ENCODE measurements at regions not wholly inside any gene's neighbourhood (a gene's known extent, or its start where the extent isn't known, plus 50 kb on each side); places are given as distances from the start of the nearest gene placed in this dataset.
A peak's percentile ranks its signal among the peaks of the same experiment; 100 is the strongest.

GRCh38 chr15:25954398-25954797, 91.3 kb upstream of the ATP10A start:
- ChIA-PET POLR2A (no interaction called here), CTCF (no interaction called here)
- no peak for DNase-seq
- peaks cover 4% of the 10 kb centered on the region for H3K27me3 Mint-ChIP-seq
- peaks cover 7% of the 10 kb centered on the region for H3K9me3 Mint-ChIP-seq
- no peaks in the 10 kb centered on the region for H3K36me3 Mint-ChIP-seq (ENCODE audit: low read depth)
- no peak overlapping the region for H3K4me3 Mint-ChIP-seq
- no peaks in the 10 kb centered on the region for H3K4me1 Mint-ChIP-seq
- no peak overlapping the region for H3K27ac Mint-ChIP-seq

- ChIA-PET POLR2A (no interaction called here), CTCF (no interaction called here)
- Mint-ChIP-seq H3K36me3 (ENCODE audit: low read depth) (no peaks in the 10 kb centered on the region), H3K4me1 (no peaks in the 10 kb centered on the region), H3K4me3 (no peak overlapping the region), H3K27me3 (peaks cover 4% of the 10 kb centered on the region), H3K27ac (no peak overlapping the region), H3K9me3 (peaks cover 7% of the 10 kb centered on the region)
- no peak for DNase-seq
These were observed 86.9 kb upstream of the ATP10A start for GRCh38 chr15:25950014-25950413.

- H3K27ac Mint-ChIP-seq, result no peak overlapping the region
- no peaks in the 10 kb centered on the region for H3K36me3 Mint-ChIP-seq (ENCODE audit: low read depth)
- H3K4me1 Mint-ChIP-seq, result no peaks in the 10 kb centered on the region
- POLR2A ChIA-PET, result no interaction called here
- CTCF ChIA-PET, result interaction anchor here (1.1 kb wide), 1 partner anchor 15 kb away, joined by 4 read pairs; no protein-coding TSS in a partner anchor
- H3K4me3 Mint-ChIP-seq, result no peak overlapping the region
- no peak for DNase-seq
- H3K9me3 Mint-ChIP-seq, result no peaks in the 10 kb centered on the region
- H3K27me3 Mint-ChIP-seq, result no peaks in the 10 kb centered on the region
These were observed 84.5 kb upstream of the ATP10A start for GRCh38 chr15:25947323-25948314.

GRCh38 chr15:25946241-25946805, 83.2 kb upstream of the ATP10A start:
- ChIA-PET CTCF (no interaction called here), POLR2A (no interaction called here)
- H3K27me3 Mint-ChIP-seq, result no peaks in the 10 kb centered on the region
- no peaks in the 10 kb centered on the region for H3K4me1 Mint-ChIP-seq
- H3K36me3 Mint-ChIP-seq (ENCODE audit: low read depth), result no peaks in the 10 kb centered on the region
- H3K9me3 Mint-ChIP-seq, result no peaks in the 10 kb centered on the region
- no peak overlapping the region for H3K4me3 Mint-ChIP-seq
- DNase-seq, result no peak
- H3K27ac Mint-ChIP-seq, result no peak overlapping the region

GRCh38 chr15:25944386-25944785, 81.3 kb upstream of the ATP10A start:
- H3K27ac Mint-ChIP-seq, result no peak overlapping the region
- POLR2A ChIA-PET, result no interaction called here
- H3K9me3 Mint-ChIP-seq, result no peaks in the 10 kb centered on the region
- H3K27me3 Mint-ChIP-seq, result no peaks in the 10 kb centered on the region
- no peak for DNase-seq
- CTCF ChIA-PET, result interaction anchor here (1.3 kb wide), 2 partner anchors 11 to 13 kb away, joined by 3 to 4 read pairs; no protein-coding TSS in a partner anchor
- no peaks in the 10 kb centered on the region for H3K36me3 Mint-ChIP-seq (ENCODE audit: low read depth)
- no peaks in the 10 kb centered on the region for H3K4me1 Mint-ChIP-seq
- H3K4me3 Mint-ChIP-seq, result no peak overlapping the region

- no peak overlapping the region for H3K27ac Mint-ChIP-seq
- no peaks in the 10 kb centered on the region for H3K4me1 Mint-ChIP-seq
- H3K27me3 Mint-ChIP-seq, result no peaks in the 10 kb centered on the region
- H3K4me3 Mint-ChIP-seq, result no peak overlapping the region
- no peak for DNase-seq
- H3K9me3 Mint-ChIP-seq, result no peaks in the 10 kb centered on the region
- CTCF ChIA-PET, result interaction anchor here (1.0 to 1.3 kb wide), 2 partner anchors 11 to 12 kb away, joined by 3 read pairs; no protein-coding TSS in a partner anchor
- POLR2A ChIA-PET, result no interaction called here
- no peaks in the 10 kb centered on the region for H3K36me3 Mint-ChIP-seq (ENCODE audit: low read depth)
These were observed 80.7 kb upstream of the ATP10A start for GRCh38 chr15:25943831-25944230.

GRCh38 chr15:25939122-25939521, 76.0 kb upstream of the ATP10A start:
- Mint-ChIP-seq H3K4me1 (no peaks in the 10 kb centered on the region), H3K27ac (no peak overlapping the region), H3K4me3 (no peak overlapping the region), H3K36me3 (ENCODE audit: low read depth) (no peaks in the 10 kb centered on the region), H3K9me3 (no peaks in the 10 kb centered on the region), H3K27me3 (no peaks in the 10 kb centered on the region)
- CTCF ChIA-PET, result no interaction called here
- POLR2A ChIA-PET, result no interaction called here
- DNase-seq, result no peak

- CTCF ChIA-PET, result no interaction called here
- no peaks in the 10 kb centered on the region for H3K36me3 Mint-ChIP-seq (ENCODE audit: low read depth)
- no peak overlapping the region for H3K4me3 Mint-ChIP-seq
- H3K27ac Mint-ChIP-seq, result no peak overlapping the region
- POLR2A ChIA-PET, result no interaction called here
- H3K27me3 Mint-ChIP-seq, result no peaks in the 10 kb centered on the region
- H3K4me1 Mint-ChIP-seq, result peaks cover 7% of the 10 kb centered on the region
- DNase-seq, result no peak
- H3K9me3 Mint-ChIP-seq, result no peaks in the 10 kb centered on the region
These were observed 74.7 kb upstream of the ATP10A start for GRCh38 chr15:25937796-25938195.

- Mint-ChIP-seq H3K4me1 (peaks cover 7% of the 10 kb centered on the region), H3K36me3 (ENCODE audit: low read depth) (no peaks in the 10 kb centered on the region), H3K9me3 (no peaks in the 10 kb centered on the region), H3K4me3 (no peak overlapping the region), H3K27me3 (no peaks in the 10 kb centered on the region), H3K27ac (no peak overlapping the region)
- ChIA-PET CTCF (no interaction called here), POLR2A (no interaction called here)
- DNase-seq, result no peak
These were observed 72.9 kb upstream of the ATP10A start for GRCh38 chr15:25936004-25936403.

- H3K27ac Mint-ChIP-seq, result peak overlapping the region; percentile 79
These were observed 70.5 kb upstream of the ATP10A start for GRCh38 chr15:25933456-25934158.

GRCh38 chr15:25932696-25933095, 69.6 kb upstream of the ATP10A start:
- CTCF ChIA-PET, result interaction anchor here (0.9 to 1.4 kb wide), 5 partner anchors 11 to 69 kb away, joined by 3 to 4 read pairs (median 3); partner anchors contain the start of gene ATP10A
- Mint-ChIP-seq H3K4me3 (no peak overlapping the region), H3K27me3 (peaks cover 13% of the 10 kb centered on the region), H3K9me3 (no peaks in the 10 kb centered on the region), H3K27ac (no peak overlapping the region), H3K4me1 (peaks cover 7% of the 10 kb centered on the region), H3K36me3 (ENCODE audit: low read depth) (no peaks in the 10 kb centered on the region)
- DNase-seq, result no peak
- POLR2A ChIA-PET, result no interaction called here

More at GRCh38 chr15:25933456-25934158, 70.5 kb upstream of the ATP10A start:
- Mint-ChIP-seq H3K4me3 (peak overlapping the region; percentile 75), H3K27me3 (peaks cover 6% of the 10 kb centered on the region), H3K4me1 (peaks cover 7% of the 10 kb centered on the region), H3K9me3 (no peaks in the 10 kb centered on the region), H3K36me3 (ENCODE audit: low read depth) (no peaks in the 10 kb centered on the region)
- peak; percentile 78 for DNase-seq
- ChIA-PET POLR2A (interaction anchor here (0.6 kb wide), 1 partner anchor 150 kb away, joined by 3 read pairs; no protein-coding TSS in a partner anchor), CTCF (interaction anchor here (0.5 to 1.4 kb wide), 12 partner anchors 10 to 260 kb away, joined by 3 to 4 read pairs (median 3); partner anchors contain the start of gene ATP10A)

- Mint-ChIP-seq H3K4me1 (peaks cover 7% of the 10 kb centered on the region), H3K27ac (no peak overlapping the region), H3K9me3 (no peaks in the 10 kb centered on the region), H3K4me3 (no peak overlapping the region), H3K27me3 (peaks cover 13% of the 10 kb centered on the region), H3K36me3 (ENCODE audit: low read depth) (no peaks in the 10 kb centered on the region)
- ChIA-PET POLR2A (no interaction called here), CTCF (interaction anchor here (0.7 kb wide), 1 partner anchor 12 kb away, joined by 3 read pairs; no protein-coding TSS in a partner anchor)
- DNase-seq, result no peak
These were observed 68.7 kb upstream of the ATP10A start for GRCh38 chr15:25931851-25932250.

GRCh38 chr15:25930931-25931330, 67.8 kb upstream of the ATP10A start:
- CTCF ChIA-PET, result no interaction called here
- H3K9me3 Mint-ChIP-seq, result no peaks in the 10 kb centered on the region

More at GRCh38 chr15:25930931-25931330, 67.8 kb upstream of the ATP10A start:
- DNase-seq, result no peak
- peaks cover 13% of the 10 kb centered on the region for H3K27me3 Mint-ChIP-seq
- H3K4me3 Mint-ChIP-seq, result no peak overlapping the region
- H3K4me1 Mint-ChIP-seq, result peaks cover 7% of the 10 kb centered on the region
- H3K27ac Mint-ChIP-seq, result no peak overlapping the region
- no peaks in the 10 kb centered on the region for H3K36me3 Mint-ChIP-seq (ENCODE audit: low read depth)
- POLR2A ChIA-PET, result no interaction called here
